Heart left ventricle (tissue), 16 donors: ENCODE measurements at regions not wholly inside any gene's neighbourhood (a gene's known extent, or its start where the extent isn't known, plus 50 kb on each side); places are given as distances from the start of the nearest gene placed in this dataset.

Experiments used
- ATAC-seq, 4 donors: fragments of 200-7000 bp; cut with Tn5 transposase; one replicate each; pipeline ENCODE4 v1.9.1; 2020 to 2022; ENCODE audit warnings: moderate library complexity in 4 of 4, mild to moderate bottlenecking in 3 of 4, moderate number of reproducible peaks in 1 of 4
- DNase-seq, 5 donors: peaks; one replicate each; pipeline ENCODE4 v3.0.0-alpha.2; 2020
- H3K27ac ChIP-seq, 12 donors: fragments of 200-600 bp; sonication (generic) in 4 of 12; one replicate each; pipeline versions ENCODE4 v1.5.0 to v1.8.0; 2016 to 2022; ENCODE audit warnings: mild to moderate bottlenecking in 2 of 12
- H3K27me3 ChIP-seq, 9 donors: fragments of 200-600 bp; sonication (generic) in 2 of 9; one replicate each; pipeline versions ENCODE4 v1.5.1 to v1.8.0; 2016 to 2022; ENCODE audit warnings: mild to moderate bottlenecking in 3 of 9
- H3K36me3 ChIP-seq, 9 donors: fragments of 200-600 bp; sonication (generic) in 2 of 9; one replicate each; pipeline versions ENCODE4 v1.5.0 to v1.8.0; 2018 to 2022; ENCODE audit warnings: mild to moderate bottlenecking in 2 of 9
- H3K4me1 ChIP-seq, 12 donors: fragments of 200-600 bp; sonication (generic) in 4 of 12; one replicate each; pipeline versions ENCODE4 v1.5.0 to v1.8.0; 2016 to 2022; ENCODE audit warnings: mild to moderate bottlenecking in 3 of 12
- H3K4me3 ChIP-seq, 12 donors: fragments of 200-600 bp; sonication (generic) in 4 of 12; one replicate each; pipeline versions ENCODE4 v1.5.0 to v1.8.0; 2017 to 2022; ENCODE audit warnings: mild to moderate bottlenecking in 9 of 12, moderate library complexity in 4 of 12
- H3K9me3 ChIP-seq, 12 donors: fragments of 200-600 bp; sonication (generic) in 4 of 12; one replicate each; pipeline versions ENCODE4 v1.5.0 to v1.8.0; 2016 to 2022; ENCODE audit warnings: mild to moderate bottlenecking in 1 of 12
- CTCF ChIP-seq, 12 donors: fragments of 200-600 bp; sonication (generic) in 4 of 12; IDR thresholded peaks; one replicate each; pipeline versions ENCODE4 v1.5.0 to v1.8.0; 2018 to 2022; ENCODE audit warnings: antibody characterized with exemption in 12 of 12, mild to moderate bottlenecking in 5 of 12
- POLR2A ChIP-seq, 2 donors: fragments of 450-650 bp; IDR thresholded peaks; one replicate each; pipeline ENCODE4 v1.6.1; 2017; ENCODE audit warnings: antibody characterized with exemption in 2 of 2, mild to moderate bottlenecking in 2 of 2, moderate library complexity in 2 of 2
- WGBS, 4 donors: extraction: QIAGEN DNeasy Blood & Tissue Kit in 2 of 4; methylation state at CpG; one replicate each; pipeline versions ENCODE4 v1.1.5 to v1.1.7; 2013 to 2018; 5-methylcytosine and 5-hydroxymethylcytosine counted together
- intact Hi-C, 10 donors: fragments of 100-400 bp; cut with DNase I; formaldehyde crosslinking; loops; one replicate each; pipeline versions ENCODE4 v1.11.1 to v1.14.2; 2022
- donor health status: ischemic (EF 13 %, LVEDD 7.1; RV severe dilation, severe dysfunction).
- donor health status: healthy with polysubstance abuse.
- donor health status: DM: no; HTN: yes; CAD: no.
- donor health status: DM: no; HTN: no; CAD: no.
- donor health status: ischemic (EF 25% LVEDD 6.9; RV normal size, moderate dysfunction).
- donor health status: ischemic (EF 25% LVEDD 5.7; RV mildly dilated, moderate dysfunction).
- donor health status: healthy.
- donor health status: DM: yes; HTN: yes; CAD: no.
- donor health status: ischemic (EF 35%, LVEDD 5.7; RV mildly dilated, moderate dysfunction).
- donor health status: nonischemic (EF 11% LVEDD 7.7; RV severe dilation, severe dysfunction).
- donor health status: DM: yes; HTN: yes; CAD: no.
- donor health status: PGD.
- donor health status: ischemic (EF 29% LVEDD 5.4; RV normal size, mild dysfunction).
- donor health status: nonischemic (EF 23%, LVEDD 6.1; RV moderate dilation, normal function).

DNA sequence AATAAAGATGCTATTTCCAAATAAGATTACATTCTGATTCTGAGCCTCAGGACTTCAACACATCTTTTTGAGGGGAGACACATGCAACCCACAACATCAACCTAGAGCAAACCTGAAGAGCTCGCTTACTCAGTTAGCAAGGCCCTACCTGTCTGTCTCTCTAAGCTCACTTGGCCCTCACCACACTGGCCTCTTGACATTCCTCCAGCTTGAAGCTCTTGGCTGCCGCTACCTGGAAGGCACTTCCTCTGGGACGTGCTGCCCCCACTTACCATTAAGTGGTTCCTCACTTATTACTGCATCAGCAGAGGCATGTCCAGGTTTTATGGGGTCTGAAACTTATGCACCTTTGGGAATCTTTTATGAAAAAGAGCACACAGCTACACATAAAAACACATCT, 354.8 kb downstream of the GALC start:
- WGBS, 4 donors, result 62 to 79% (median 73%) methylated on average over 3 of the region's 3 CpGs
- intact Hi-C loops, result no loop called here

DNA sequence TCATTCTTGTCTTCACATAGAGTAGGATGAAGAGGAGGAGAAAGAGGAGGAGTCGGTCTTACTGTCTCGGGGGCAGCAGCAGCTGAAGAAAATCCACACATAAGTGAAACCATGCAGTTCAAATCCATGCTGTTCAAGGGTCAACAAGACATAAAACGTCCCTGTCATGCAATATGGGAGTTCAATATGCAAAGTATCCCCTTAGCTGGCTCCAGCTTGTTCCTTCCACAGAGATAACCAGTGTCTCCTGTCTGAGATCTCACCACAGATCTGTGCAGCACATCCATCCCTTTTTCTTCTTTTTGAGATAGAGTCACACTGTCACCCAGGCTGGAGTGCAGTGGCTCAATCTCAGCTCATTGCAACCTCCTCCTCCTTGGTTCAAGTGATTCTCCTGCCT, 357.5 kb downstream of the GALC start:
- no peak overlapping the region for H3K27ac ChIP-seq
- WGBS, 4 donors, result 53 to 71% (median 65%) methylated on average over 3 of the region's 3 CpGs
- intact Hi-C loops, result no loop called here

More for the DNA sequence above, 354.8 kb downstream of the GALC start:
- Histone ChIP-seq H3K27ac (no peak overlapping the region), H3K4me3 (no peak overlapping the region), H3K36me3 (no peaks in the 10 kb centered on the region), H3K27me3 (no peaks in the 10 kb centered on the region), H3K9me3 (no peaks in the 10 kb centered on the region), H3K4me1 (peaks cover 0 to 4% (median 0%) of the 10 kb centered on the region in 12 donors)
- no peak for ATAC-seq
- no peak for DNase-seq
- TF ChIP-seq CTCF (IDR thresholded peaks at IDR 0.05), result no peak
- TF ChIP-seq POLR2A (IDR thresholded peaks at IDR 0.05), result no peak

DNA sequence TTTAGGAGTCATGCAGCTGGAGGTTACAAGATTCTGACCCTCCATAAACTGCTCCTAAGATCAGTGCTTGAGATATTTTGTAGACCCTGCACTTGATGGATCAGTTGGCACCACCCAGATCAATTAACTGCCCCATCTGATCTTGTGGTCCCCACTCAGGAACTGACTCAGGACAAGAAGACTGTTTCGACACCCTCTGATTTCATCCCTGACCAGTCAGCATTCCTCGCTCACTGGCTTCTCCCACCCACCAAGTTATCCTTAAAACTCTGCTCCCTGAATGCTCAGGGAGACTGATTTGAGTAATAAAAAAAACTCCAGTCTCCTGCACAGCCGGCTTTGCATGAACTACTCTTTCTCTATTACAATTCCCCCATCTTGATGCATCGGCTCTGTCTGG, 360.2 kb downstream of the GALC start:
- WGBS, 4 donors, result 92 to 96% (median 94%) methylated on average over 4 of the region's 4 CpGs
- ATAC-seq (no peak), DNase-seq (no peak)
- Histone ChIP-seq H3K9me3 (no peaks in the 10 kb centered on the region), H3K4me1 (peaks cover 0 to 40% (median 5%) of the 10 kb centered on the region in 12 donors), H3K27ac (no peak overlapping the region), H3K36me3 (no peaks in the 10 kb centered on the region), H3K4me3 (no peak overlapping the region), H3K27me3 (no peaks in the 10 kb centered on the region)
- intact Hi-C loops, result no loop called here
- no peak for TF ChIP-seq POLR2A (IDR thresholded peaks at IDR 0.05)
- TF ChIP-seq CTCF (IDR thresholded peaks at IDR 0.05), result no peak

More for the DNA sequence above, 357.5 kb downstream of the GALC start:
- no peak for ATAC-seq
- Histone ChIP-seq H3K27me3 (no peaks in the 10 kb centered on the region), H3K36me3 (no peaks in the 10 kb centered on the region), H3K9me3 (no peaks in the 10 kb centered on the region), H3K4me1 (peaks cover 0 to 13% (median 0%) of the 10 kb centered on the region in 12 donors), H3K4me3 (no peak overlapping the region)
- TF ChIP-seq CTCF (IDR thresholded peaks at IDR 0.05) (no peak), POLR2A (IDR thresholded peaks at IDR 0.05) (no peak)
- no peak for DNase-seq

DNA sequence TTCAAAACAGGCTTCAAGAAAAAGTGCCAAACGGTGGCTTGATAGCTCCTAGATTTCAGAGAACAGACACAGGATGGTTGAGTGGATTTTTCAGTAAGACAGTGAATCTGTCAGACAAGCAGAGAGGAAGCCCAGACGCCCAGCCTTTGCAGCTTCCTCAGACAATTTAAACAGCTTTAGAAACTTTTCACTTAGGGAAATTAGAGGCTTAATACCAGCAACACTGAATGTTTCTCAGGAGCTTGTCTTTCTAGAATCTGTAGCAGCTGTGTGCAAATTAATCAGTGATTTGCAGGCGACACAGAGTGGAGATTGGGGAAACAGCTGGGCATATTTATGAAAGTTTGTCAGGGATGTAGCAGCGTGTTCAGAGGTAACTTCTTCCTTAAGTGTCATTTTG, 362.1 kb downstream of the GALC start:
- Histone ChIP-seq H3K36me3 (no peaks in the 10 kb centered on the region), H3K27me3 (no peaks in the 10 kb centered on the region), H3K4me3 (no peak overlapping the region), H3K27ac (peak overlapping the region in 5 of 12 donors; percentile 5 to 58 (median 33)), H3K9me3 (no peaks in the 10 kb centered on the region), H3K4me1 (peaks cover 0 to 43% (median 7%) of the 10 kb centered on the region in 12 donors)
- no peak for DNase-seq
- no peak for ATAC-seq
- TF ChIP-seq POLR2A (IDR thresholded peaks at IDR 0.05), result no peak
- TF ChIP-seq CTCF (IDR thresholded peaks at IDR 0.05), result no peak
- intact Hi-C loops, result no loop called here
- WGBS, 4 donors, result 27 to 35% (median 31%) methylated on average over 4 of the region's 4 CpGs
